ENCODE measurements at regions not wholly inside any gene's neighbourhood (a gene's known extent, or its start where the extent isn't known, plus 50 kb on each side); places are given as distances from the start of the nearest gene placed in this dataset.

- no peak for DNase-seq
Observed at GRCh38 chr12:105539735-105540134, 209.2 kb downstream of the C12orf75 start.

- DNase-seq: no peak
Observed at GRCh38 chr12:105547786-105548185, 217.3 kb downstream of the C12orf75 start.

- no peak for DNase-seq
Observed at GRCh38 chr12:105548626-105549025, 218.1 kb downstream of the C12orf75 start.

- DNase-seq: no peak
Observed at GRCh38 chr12:105552056-105552455, 221.6 kb downstream of the C12orf75 start.

GRCh38 chr12:105554223-105554678, 223.8 kb downstream of the C12orf75 start:
- no peak for DNase-seq

- DNase-seq: no peak
Observed at GRCh38 chr12:105554856-105555255, 224.4 kb downstream of the C12orf75 start.

- DNase-seq: no peak
Observed at GRCh38 chr12:105555556-105556295, 225.2 kb downstream of the C12orf75 start.

- no peak for DNase-seq
Observed at GRCh38 chr12:105559310-105559709, 228.8 kb downstream of the C12orf75 start.

- DNase-seq: no peak
Observed at GRCh38 chr12:105561546-105562198, 231.2 kb downstream of the C12orf75 start.

GRCh38 chr12:105562199-105562971, 231.9 kb downstream of the C12orf75 start:
- no peak for DNase-seq

- no peak for DNase-seq
Observed at GRCh38 chr12:105567061-105567460, 236.6 kb downstream of the C12orf75 start.

- DNase-seq: no peak
Observed at GRCh38 chr12:105569886-105570285, 239.4 kb downstream of the C12orf75 start.

- DNase-seq: no peak
Observed at GRCh38 chr12:105570944-105571343, 240.5 kb downstream of the C12orf75 start.

GRCh38 chr12:105573574-105573973, 243.1 kb downstream of the C12orf75 start:
- no peak for DNase-seq

GRCh38 chr12:105574056-105574715, 243.7 kb downstream of the C12orf75 start:
- no peak for DNase-seq

GRCh38 chr12:105575235-105575634, 244.7 kb downstream of the C12orf75 start:
- DNase-seq: no peak

GRCh38 chr12:105576261-105576660, 245.8 kb downstream of the C12orf75 start:
- DNase-seq: no peak

- no peak for DNase-seq
Observed at GRCh38 chr12:105580821-105581352, 250.4 kb downstream of the C12orf75 start.

GRCh38 chr12:105581420-105581819, 250.9 kb downstream of the C12orf75 start:
- no peak for DNase-seq

GRCh38 chr12:105585107-105585506, 254.6 kb downstream of the C12orf75 start:
- DNase-seq: no peak

- DNase-seq: no peak
Observed at GRCh38 chr12:105587237-105587636, 256.7 kb downstream of the C12orf75 start.

GRCh38 chr12:105588106-105588505, 257.6 kb downstream of the C12orf75 start:
- no peak for DNase-seq

GRCh38 chr12:105590571-105590970, 260.1 kb downstream of the C12orf75 start:
- no peak for DNase-seq

Measured in CD4-positive, alpha-beta T cell treated with Interleukin-12 subunit alpha and Interleukin-12 subunit beta, for 1 hour (primary cell).